ENCODE measurements at regions not wholly inside any gene's neighbourhood (a gene's known extent, or its start where the extent isn't known, plus 50 kb on each side); places are given as distances from the start of the nearest gene placed in this dataset.
A peak's percentile ranks its signal among the peaks of the same experiment; 100 is the strongest.
"Not testable (repeated sequence)": the region's sequence is repeated elsewhere in the genome, so short reads cannot be mapped to it uniquely, and the experiment has no call there.

DNA sequence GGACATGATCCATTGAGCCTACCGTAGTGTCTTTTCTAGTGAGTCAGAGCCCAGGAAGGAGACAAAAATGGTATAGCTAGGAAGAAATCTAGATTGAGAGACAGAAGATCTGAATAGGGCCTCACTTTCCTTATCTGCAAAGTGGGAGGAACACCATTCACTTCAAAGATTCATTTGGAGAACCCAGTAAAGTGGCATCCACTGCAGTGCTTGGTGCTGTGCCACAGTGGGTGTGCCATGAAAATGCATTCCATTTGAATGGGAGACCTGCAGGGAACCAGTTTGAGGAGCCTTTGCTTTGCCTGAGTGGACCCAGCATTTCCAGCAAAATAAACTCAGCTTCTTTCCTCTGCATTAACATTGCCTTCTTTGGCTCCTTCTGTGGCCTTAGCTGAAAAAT is 470.5 kb upstream of the CADM1 start:
- no peaks in the 10 kb centered on the region for H3K9me3 Mint-ChIP-seq
- no peaks in the 10 kb centered on the region for H3K27me3 Mint-ChIP-seq (ENCODE audit: low read depth)
- H3K27ac Mint-ChIP-seq (ENCODE audit: unreplicated experiment) = peak overlapping the region; percentile 83
- TF ChIP-seq, protein P1, sequence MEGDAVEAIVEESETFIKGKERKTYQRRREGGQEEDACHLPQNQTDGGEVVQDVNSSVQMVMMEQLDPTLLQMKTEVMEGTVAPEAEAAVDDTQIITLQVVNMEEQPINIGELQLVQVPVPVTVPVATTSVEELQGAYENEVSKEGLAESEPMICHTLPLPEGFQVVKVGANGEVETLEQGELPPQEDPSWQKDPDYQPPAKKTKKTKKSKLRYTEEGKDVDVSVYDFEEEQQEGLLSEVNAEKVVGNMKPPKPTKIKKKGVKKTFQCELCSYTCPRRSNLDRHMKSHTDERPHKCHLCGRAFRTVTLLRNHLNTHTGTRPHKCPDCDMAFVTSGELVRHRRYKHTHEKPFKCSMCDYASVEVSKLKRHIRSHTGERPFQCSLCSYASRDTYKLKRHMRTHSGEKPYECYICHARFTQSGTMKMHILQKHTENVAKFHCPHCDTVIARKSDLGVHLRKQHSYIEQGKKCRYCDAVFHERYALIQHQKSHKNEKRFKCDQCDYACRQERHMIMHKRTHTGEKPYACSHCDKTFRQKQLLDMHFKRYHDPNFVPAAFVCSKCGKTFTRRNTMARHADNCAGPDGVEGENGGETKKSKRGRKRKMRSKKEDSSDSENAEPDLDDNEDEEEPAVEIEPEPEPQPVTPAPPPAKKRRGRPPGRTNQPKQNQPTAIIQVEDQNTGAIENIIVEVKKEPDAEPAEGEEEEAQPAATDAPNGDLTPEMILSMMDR (conservative IDR thresholded peaks at IDR 0.05) = no peak
- H3K36me3 Mint-ChIP-seq (ENCODE audit: low read depth) = peaks cover 6% of the 10 kb centered on the region
- peaks cover 31% of the 10 kb centered on the region for H3K4me1 Mint-ChIP-seq
- H3K4me3 Mint-ChIP-seq = peak overlapping the region; percentile 87
- no peak for DNase-seq (ENCODE audit: low read depth, low spot score)

DNA sequence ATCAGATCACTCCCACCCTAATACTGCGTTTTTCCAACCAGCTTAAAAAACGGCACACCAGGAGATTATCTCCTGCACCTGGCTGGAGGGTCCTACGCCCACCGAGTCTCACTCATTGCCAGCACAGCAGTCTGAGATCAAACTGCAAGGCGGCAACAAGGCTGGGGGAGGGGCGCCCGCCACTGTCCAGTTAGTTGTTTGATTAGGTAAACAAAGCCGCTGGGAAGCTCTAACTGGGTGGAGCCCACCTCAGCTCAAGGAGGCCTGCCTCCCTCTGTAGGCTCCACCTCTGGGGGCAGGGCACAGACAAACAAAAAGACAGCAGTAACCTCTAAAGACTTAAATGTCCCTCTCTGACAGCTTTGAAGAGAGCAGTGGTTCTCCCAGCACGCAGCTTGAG is 463.0 kb upstream of the CADM1 start:
- Mint-ChIP-seq H3K27ac (ENCODE audit: unreplicated experiment) (peak overlapping the region; percentile 67), H3K36me3 (ENCODE audit: low read depth) (peaks cover 16% of the 10 kb centered on the region), H3K4me1 (peaks cover 50% of the 10 kb centered on the region), H3K4me3 (peak overlapping the region; percentile 38)
- DNase-seq (ENCODE audit: low read depth, low spot score) = peak; percentile 30
- not testable (repeated sequence) for H3K9me3 Mint-ChIP-seq; H3K27me3 Mint-ChIP-seq (ENCODE audit: low read depth)

DNA sequence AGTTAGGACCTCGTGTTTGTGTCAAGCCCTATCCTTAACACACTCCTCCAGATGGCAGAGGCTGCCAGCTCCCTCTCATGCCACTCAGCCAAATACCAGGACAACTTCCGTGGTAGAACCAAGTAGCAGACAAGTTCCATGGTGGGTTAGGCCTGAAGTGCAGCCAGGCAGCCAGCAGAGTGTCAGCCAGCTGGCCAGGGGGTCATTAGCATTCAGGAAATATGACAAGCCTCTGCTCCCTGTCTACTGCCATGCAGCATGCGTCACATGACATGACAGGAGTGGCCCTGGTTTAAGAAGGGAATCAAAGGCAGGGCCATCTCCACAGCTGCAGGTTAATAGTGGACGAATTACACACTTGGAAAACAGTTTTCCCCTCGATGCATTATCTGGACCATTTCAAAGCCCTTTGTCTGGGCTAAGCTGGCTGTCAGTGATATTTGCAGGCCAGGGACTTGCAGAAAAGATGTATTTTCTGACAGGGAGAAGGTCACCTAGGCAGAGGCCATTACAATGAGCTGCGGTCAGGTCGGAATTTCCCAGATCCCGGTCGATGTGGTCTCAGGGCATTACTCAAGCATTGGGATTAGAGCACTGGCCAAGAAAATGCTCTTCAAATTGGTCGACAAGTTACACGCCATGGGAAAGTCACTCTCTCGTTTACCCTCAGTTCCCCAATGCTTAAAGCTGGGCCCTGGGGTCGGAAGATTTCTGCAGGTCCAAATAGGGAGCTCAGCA is 461.7 kb upstream of the CADM1 start:
- Mint-ChIP-seq H3K27me3 (ENCODE audit: low read depth) (peaks cover 2% of the 10 kb centered on the region), H3K4me3 (no peak overlapping the region), H3K36me3 (ENCODE audit: low read depth) (peaks cover 16% of the 10 kb centered on the region), H3K9me3 (peaks cover 7% of the 10 kb centered on the region), H3K4me1 (peaks cover 63% of the 10 kb centered on the region), H3K27ac (ENCODE audit: unreplicated experiment) (peak overlapping the region; percentile 52)
- DNase-seq (ENCODE audit: low read depth, low spot score) = no peak
- TF ChIP-seq, protein P1 (conservative IDR thresholded peaks at IDR 0.05) = no peak

DNA sequence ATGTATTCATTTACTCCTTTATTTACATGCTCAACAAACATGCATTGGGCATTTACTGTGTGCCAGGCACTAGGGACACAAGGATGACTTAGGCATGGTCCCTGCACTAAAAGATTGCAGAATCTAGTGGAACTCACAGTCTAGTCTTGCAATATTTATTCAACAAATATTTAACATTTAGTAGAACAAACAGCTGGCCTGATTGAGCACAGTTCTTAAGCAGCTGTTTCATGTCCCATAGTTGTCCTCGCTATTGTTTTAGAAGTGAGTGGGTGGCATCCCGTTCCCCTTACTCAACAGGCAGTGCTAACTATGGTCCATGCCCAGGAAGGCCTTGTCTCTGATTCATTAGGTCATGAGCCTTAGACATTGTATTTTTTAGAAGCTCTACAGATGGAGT is 459.9 kb upstream of the CADM1 start:
- Mint-ChIP-seq H3K9me3 (peaks cover 4% of the 10 kb centered on the region), H3K27ac (ENCODE audit: unreplicated experiment) (no peak overlapping the region), H3K27me3 (ENCODE audit: low read depth) (peaks cover 2% of the 10 kb centered on the region), H3K36me3 (ENCODE audit: low read depth) (peaks cover 8% of the 10 kb centered on the region), H3K4me1 (peaks cover 74% of the 10 kb centered on the region), H3K4me3 (no peak overlapping the region)
- no peak for DNase-seq (ENCODE audit: low read depth, low spot score)
- TF ChIP-seq, protein P1 (conservative IDR thresholded peaks at IDR 0.05) = no peak

DNA sequence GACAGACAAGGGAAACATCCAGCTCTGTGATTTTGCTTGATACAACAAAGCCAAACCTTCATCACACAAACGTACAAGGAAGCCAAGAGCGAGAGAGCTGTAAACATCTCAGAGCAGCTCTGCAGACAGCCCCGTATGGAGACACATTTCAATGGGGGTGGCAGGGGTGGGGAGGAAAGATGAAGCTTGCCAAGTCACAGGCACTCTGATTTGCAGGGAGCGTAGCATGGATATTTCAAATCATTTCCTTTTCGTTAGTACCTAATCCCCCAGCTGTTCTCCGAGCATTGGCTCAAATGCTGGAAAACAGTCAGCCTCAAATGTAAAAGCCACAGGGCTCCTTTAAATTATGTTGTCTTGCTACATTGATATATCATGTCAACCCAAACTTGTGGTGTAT is 458.9 kb upstream of the CADM1 start:
- TF ChIP-seq, protein P1 (conservative IDR thresholded peaks at IDR 0.05) = no peak
- no peak for DNase-seq (ENCODE audit: low read depth, low spot score)
- Mint-ChIP-seq H3K27ac (ENCODE audit: unreplicated experiment) (no peak overlapping the region), H3K4me1 (peaks cover 82% of the 10 kb centered on the region), H3K4me3 (no peak overlapping the region), H3K9me3 (no peaks in the 10 kb centered on the region), H3K36me3 (ENCODE audit: low read depth) (peaks cover 2% of the 10 kb centered on the region), H3K27me3 (ENCODE audit: low read depth) (peaks cover 2% of the 10 kb centered on the region)

DNA sequence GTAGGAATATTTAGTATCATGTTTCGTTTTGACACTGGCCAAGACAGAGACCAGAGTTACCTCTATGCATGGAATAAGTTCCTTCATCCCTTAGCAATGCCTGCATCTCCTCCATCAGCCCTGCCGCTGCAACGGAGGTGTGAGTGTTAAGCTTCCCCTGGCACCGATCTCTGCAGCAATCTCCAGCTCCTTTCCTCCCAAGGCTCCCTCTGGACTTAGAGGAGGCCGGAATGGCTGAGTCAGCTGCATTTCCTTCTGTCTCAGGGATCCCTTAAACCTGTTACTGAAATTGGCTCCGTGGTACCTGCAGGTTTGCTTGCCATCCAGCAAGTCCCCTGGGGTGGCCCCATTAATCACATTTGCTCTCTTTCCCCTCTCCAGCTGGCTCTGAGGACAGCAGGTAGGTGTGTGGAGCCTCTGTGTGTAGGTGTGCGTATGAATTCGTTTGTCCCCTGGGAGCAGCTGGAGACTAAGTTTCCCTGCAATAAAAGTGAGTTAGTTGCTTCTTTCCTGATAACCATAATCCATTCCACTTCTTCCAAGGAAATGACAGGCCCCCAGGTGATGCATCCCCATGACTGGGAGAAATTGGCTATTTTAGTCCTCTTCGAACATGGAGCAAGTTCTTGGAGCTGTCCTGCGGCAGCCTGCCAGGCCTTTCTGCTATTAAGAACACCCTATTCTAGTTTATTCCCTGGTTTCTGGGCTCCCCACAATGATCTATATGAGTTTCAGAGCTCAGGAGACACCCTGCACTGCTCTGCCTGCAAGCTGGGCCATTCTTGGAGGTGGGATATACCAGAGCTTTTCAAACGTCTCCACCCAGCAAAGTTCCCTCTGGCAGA is 457.2 kb upstream of the CADM1 start:
- DNase-seq (ENCODE audit: low read depth, low spot score) = no peak
- H3K27ac Mint-ChIP-seq (ENCODE audit: unreplicated experiment) = no peak overlapping the region
- H3K4me1 Mint-ChIP-seq = peaks cover 67% of the 10 kb centered on the region
- H3K4me3 Mint-ChIP-seq = no peak overlapping the region
- TF ChIP-seq, protein P1 (conservative IDR thresholded peaks at IDR 0.05) = no peak
- no peaks in the 10 kb centered on the region for H3K9me3 Mint-ChIP-seq
- H3K36me3 Mint-ChIP-seq (ENCODE audit: low read depth) = no peaks in the 10 kb centered on the region
- no peaks in the 10 kb centered on the region for H3K27me3 Mint-ChIP-seq (ENCODE audit: low read depth)
